ENCODE measurements at regions not wholly inside any gene's neighbourhood (a gene's known extent, or its start where the extent isn't known, plus 50 kb on each side); places are given as distances from the start of the nearest gene placed in this dataset.

DNA sequence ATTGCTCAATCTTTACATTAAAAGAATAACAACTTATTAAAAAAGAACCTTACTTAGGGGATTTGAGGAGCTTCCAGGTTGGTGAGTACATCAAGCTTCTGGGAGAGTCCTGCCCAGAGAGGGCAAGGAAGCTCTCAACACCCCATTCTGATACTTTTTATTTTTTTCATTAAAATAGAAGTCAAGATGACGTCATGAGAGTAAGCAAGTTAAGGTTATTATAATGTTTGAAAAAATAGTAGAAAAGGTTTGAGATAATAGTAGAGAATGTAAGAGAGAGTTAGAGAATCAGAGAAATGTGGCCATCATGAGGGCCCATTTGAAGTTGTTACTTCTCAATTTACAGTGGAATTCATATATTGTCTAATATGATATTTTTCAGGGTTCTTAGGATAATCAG is 221.0 kb upstream of the SLC16A7 start:
- H3K18ac ChIP-seq (ENCODE audit: insufficient read length, low read depth, low read length), result no peak overlapping the region
- Mint-ChIP-seq H3K4me3 (no peak overlapping the region), H3K9me3 (no peaks in the 10 kb centered on the region), H3K4me1 (peaks cover 0 to 3% of the 10 kb centered on the region in 2 experiments; a peak in 2 of 4 replicates), H3K36me3 (ENCODE audit: insufficient read depth in 1 of 3, low read depth in 3 of 3) (no peaks in the 10 kb centered on the region), H3K27me3 (ENCODE audit: low read depth) (no peaks in the 10 kb centered on the region), H3K27ac (no peak overlapping the region)
- TF ChIP-seq, protein P1, sequence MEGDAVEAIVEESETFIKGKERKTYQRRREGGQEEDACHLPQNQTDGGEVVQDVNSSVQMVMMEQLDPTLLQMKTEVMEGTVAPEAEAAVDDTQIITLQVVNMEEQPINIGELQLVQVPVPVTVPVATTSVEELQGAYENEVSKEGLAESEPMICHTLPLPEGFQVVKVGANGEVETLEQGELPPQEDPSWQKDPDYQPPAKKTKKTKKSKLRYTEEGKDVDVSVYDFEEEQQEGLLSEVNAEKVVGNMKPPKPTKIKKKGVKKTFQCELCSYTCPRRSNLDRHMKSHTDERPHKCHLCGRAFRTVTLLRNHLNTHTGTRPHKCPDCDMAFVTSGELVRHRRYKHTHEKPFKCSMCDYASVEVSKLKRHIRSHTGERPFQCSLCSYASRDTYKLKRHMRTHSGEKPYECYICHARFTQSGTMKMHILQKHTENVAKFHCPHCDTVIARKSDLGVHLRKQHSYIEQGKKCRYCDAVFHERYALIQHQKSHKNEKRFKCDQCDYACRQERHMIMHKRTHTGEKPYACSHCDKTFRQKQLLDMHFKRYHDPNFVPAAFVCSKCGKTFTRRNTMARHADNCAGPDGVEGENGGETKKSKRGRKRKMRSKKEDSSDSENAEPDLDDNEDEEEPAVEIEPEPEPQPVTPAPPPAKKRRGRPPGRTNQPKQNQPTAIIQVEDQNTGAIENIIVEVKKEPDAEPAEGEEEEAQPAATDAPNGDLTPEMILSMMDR (conservative IDR thresholded peaks at IDR 0.05), result no peak
- no peak overlapping the region for H2AK5ac ChIP-seq (ENCODE audit: insufficient read length, low read length)
- no peaks in the 10 kb centered on the region for H3K23me2 ChIP-seq (ENCODE audit: insufficient read length, low read depth, low read length, poor library complexity, severe bottlenecking)
- H3K27ac ChIP-seq (ENCODE audit: insufficient read length, low read depth, low read length), result no peak overlapping the region
- no peak overlapping the region for H4K8ac ChIP-seq (replicated peaks; ENCODE audit: insufficient read length, low read depth, low read length)
- no peak overlapping the region for H2BK20ac ChIP-seq (ENCODE audit: low read depth, low read length, poor library complexity, severe bottlenecking)
- H3K4ac ChIP-seq (ENCODE audit: low read depth, low read length), result no peak overlapping the region
- H2AFZ ChIP-seq (ENCODE audit: low read length), result no peak overlapping the region
- H3K14ac ChIP-seq (ENCODE audit: insufficient read depth, low read length), result no peak overlapping the region
- 100% methylated on average over 1 of the region's 1 CpG for WGBS (ENCODE audit: extremely low coverage, insufficient read length, low lambda C conversion rate)
- no peak for DNase-seq
- no peaks in the 10 kb centered on the region for H3K9me3 ChIP-seq (ENCODE audit: control insufficient read depth, low read depth, low read length)
- H2BK15ac ChIP-seq (ENCODE audit: low read depth, low read length), result no peak overlapping the region
- H2BK12ac ChIP-seq (ENCODE audit: insufficient read length, low read depth, low read length), result no peak overlapping the region
- no peak overlapping the region for H4K5ac ChIP-seq (ENCODE audit: insufficient read length, low read depth, low read length)
- no peaks in the 10 kb centered on the region for H4K20me1 ChIP-seq (ENCODE audit: control insufficient read depth, insufficient read depth, insufficient read length)
- H3K4me2 ChIP-seq (ENCODE audit: insufficient read depth, insufficient read length, low read length), result no peak overlapping the region
- H2BK5ac ChIP-seq (ENCODE audit: insufficient read length, low read length), result no peak overlapping the region
- H3K79me1 ChIP-seq (ENCODE audit: insufficient read depth, low read depth, low read length, poor library complexity, severe bottlenecking), result no peaks in the 10 kb centered on the region
- no peak overlapping the region for H3K23ac ChIP-seq (ENCODE audit: insufficient read length, low read depth, low read length)
- no peak overlapping the region for H3K56ac ChIP-seq (ENCODE audit: insufficient read length, low read depth, low read length)
- no peak overlapping the region for H3K9ac ChIP-seq (ENCODE audit: extremely low read depth, insufficient read length, low read length)
- H2BK120ac ChIP-seq (ENCODE audit: low read depth, low read length, poor library complexity, severe bottlenecking), result no peak overlapping the region
- no peak overlapping the region for H4K91ac ChIP-seq (ENCODE audit: insufficient read length, low read depth, low read length)
- H3K4me1 ChIP-seq (ENCODE audit: insufficient read depth, low read length), result no peaks in the 10 kb centered on the region
- H3K27me3 ChIP-seq (ENCODE audit: insufficient read depth, low read length), result no peaks in the 10 kb centered on the region
- no peaks in the 10 kb centered on the region for H3K79me2 ChIP-seq (ENCODE audit: insufficient read depth, low read length)
- H3T11ph ChIP-seq (ENCODE audit: low read length), result no peak overlapping the region
